DMS114 treated with DMSO at 0.1 percent for 48 hours (cell line): ENCODE measurements at regions not wholly inside any gene's neighbourhood (a gene's known extent, or its start where the extent isn't known, plus 50 kb on each side); places are given as distances from the start of the nearest gene placed in this dataset.
"Not testable (repeated sequence)": the region's sequence is repeated elsewhere in the genome, so short reads cannot be mapped to it uniquely, and the experiment has no call there.

Experiments
- DNase-seq: peaks from one replicate; lab custom pipeline; 2025; ENCODE audit not compliant: unreplicated experiment; lab: John Stamatoyannopoulos, UW

- no peak for DNase-seq
These were observed 172.1 kb upstream of the RNPC3 start for GRCh38 chr1:103353391-103353790.

- no peak for DNase-seq
These were observed 177.4 kb upstream of the RNPC3 start for GRCh38 chr1:103348136-103348535.

- no peak for DNase-seq
These were observed 180.6 kb upstream of the RNPC3 start for GRCh38 chr1:103344930-103345329.

GRCh38 chr1:103341377-103341880 is 184.1 kb upstream of the RNPC3 start:
- DNase-seq, result no peak

DNA sequence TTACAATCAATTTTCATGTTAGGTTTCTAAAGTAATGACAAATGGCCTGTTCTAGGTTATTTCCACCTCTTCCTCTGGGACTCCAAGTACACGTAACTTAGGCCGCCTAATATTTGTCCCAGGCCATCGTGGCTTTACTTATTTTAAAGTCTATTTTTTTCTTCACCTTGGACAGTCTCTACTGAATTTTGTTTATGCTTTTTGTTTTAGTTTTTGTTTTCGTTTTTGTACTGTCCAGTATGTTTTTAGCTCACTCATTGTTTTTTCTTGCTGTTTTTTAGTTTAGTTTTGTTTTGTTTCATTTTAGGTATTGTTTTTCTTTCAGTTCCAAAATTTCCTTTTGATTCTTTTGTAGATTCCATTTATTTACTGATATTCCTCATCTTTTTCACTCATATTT is 187.7 kb upstream of the RNPC3 start:
- DNase-seq, result no peak

GRCh38 chr1:103336408-103336807 is 189.1 kb upstream of the RNPC3 start:
- no peak for DNase-seq

DNA sequence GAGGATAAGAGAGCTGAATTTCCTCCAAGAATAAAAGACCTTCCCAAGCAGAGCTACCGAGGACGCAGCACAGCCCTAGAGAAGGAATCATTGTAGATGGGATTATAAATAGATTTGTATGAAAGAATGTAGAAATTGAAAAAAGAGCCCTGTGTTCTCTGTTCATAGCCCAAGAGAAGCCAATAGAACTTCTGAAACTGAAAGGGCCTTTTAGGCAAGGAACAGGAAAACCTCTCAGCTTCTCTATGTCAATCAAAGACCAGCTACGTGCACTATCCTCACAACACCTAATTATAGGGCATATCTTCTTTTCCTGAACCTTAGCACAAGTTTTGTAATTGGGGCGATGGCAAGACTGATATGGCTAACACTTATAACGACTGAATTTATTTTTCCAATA is 192.4 kb upstream of the RNPC3 start:
- no peak for DNase-seq

GRCh38 chr1:103327054-103327719 is 198.3 kb upstream of the RNPC3 start:
- no peak for DNase-seq

DNA sequence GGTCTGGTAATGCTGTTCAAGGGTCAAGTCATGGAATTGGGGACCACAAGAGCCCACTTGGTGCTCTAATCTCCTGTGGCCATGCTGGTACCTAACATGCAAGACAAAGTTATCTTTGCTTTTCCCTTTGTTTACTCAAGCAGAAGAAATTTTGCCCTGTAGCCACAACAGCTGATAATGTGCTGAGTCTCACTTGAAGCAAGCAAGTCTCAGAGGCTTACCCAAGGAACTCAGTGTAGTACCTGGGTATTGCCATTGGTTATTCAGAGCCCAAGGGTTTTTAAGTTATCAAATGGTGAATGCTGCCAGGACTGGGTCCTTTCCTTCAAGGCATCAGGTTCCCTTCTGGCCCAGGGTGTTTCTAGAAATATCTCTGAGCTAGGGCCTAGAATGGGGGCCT is 198.9 kb upstream of the RNPC3 start:
- no peak for DNase-seq

DNA sequence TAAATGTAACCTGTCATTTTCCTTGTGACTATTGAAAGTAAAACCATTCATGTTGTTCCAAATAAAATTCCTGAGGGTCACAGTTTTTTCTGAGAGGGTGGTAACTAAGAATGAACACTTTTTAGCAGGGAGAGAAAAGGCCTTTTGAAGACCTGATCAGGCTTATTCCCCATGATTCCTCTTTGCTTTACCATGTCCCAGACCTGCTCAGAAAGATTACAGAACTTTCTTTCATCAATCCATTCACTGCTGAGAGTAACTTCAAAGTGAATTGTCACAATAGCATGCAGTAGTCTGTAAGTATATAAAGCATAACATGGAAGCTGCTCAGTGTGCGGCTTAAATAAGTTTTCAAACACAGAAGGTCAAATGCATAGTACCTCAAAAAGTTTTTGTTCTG is 201.5 kb upstream of the COL11A1 start:
- no peak for DNase-seq

- no peak for DNase-seq
These were observed 199.4 kb upstream of the COL11A1 start for GRCh38 chr1:103307751-103308150.

- DNase-seq, result no peak
These were observed 175.7 kb upstream of the COL11A1 start for GRCh38 chr1:103283841-103284669.

DNA sequence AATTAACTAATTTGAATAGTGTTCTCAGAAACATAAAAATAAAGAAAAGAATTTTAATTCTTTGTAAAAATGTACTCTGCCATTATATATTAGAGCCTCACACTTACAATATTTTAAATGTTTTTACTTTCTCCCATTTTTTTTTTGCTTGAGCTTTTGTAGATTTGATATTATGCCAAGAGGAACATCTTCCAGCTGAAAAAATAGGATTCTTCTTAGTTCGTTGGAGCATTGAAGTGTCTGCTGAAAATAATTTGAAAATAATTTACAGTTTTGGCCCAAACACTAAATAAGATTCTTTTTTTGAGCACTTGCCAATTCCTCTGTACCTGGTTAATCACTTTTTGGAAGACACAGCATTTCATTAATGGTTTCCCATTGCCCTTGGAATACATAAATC is 175.0 kb upstream of the COL11A1 start:
- DNase-seq, result no peak

GRCh38 chr1:103275725-103276124 is 167.4 kb upstream of the COL11A1 start:
- DNase-seq, result no peak

DNA sequence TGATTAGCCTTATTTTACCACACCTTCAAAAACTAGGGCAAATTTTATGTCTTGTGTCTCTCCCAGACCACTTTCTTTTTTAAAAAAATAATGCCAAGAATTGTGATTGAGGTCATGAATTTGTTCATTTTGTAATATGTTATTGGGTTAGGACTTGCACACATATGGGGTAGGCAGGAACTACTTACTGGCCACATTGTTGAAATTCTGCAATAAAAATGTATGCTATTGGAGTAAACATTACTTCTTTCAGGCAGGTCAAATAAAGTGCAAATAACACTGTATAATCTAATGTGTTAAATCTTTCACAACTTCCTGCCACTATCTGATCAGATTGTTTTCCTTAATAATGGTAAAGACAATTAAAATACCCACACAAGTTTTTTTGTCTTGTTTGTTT is 166.6 kb upstream of the COL11A1 start:
- no peak for DNase-seq

DNA sequence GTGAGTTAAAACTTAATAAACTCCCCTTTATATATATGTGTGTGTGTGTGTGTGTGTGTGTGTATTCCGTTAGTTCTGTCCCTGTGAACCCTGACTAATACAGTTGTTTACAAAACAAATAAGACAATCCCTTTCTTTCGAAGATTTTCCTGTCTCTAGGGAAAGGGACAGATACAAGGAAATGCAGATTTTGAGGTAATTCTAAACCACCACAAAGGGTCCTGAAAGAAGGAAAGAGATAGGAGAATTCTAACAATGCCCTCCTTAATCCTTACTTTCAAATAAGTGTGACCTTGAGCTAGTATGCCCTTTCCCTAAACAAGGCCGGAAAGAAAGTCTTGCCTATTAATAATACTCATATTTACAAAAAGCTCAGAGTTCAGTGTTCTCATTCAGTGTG is 164.8 kb upstream of the COL11A1 start:
- no peak for DNase-seq

DNA sequence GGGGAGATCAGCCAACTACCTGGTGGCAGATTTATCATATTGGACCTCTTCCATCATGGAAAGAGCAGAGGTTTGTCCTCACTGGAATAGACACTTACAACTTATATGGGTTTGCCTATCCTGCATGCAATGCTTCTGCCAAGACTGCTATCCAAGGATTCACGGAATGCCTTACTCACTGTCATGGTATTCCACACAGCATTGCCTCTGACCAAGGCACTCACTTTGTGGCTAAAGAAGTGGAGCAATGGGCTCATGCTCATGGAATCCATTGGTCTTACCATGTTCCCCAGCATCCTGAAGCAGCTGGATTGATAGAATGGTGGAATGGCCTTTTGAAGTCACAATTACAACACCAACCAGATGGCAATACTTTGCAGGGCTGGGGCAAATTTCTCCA is 163.1 kb upstream of the COL11A1 start:
- DNase-seq, result not testable (repeated sequence)

GRCh38 chr1:103267893-103268292 is 159.6 kb upstream of the COL11A1 start:
- no peak for DNase-seq

- no peak for DNase-seq
These were observed 158.9 kb upstream of the COL11A1 start for GRCh38 chr1:103267266-103267665.

GRCh38 chr1:103266036-103266435 is 157.7 kb upstream of the COL11A1 start:
- no peak for DNase-seq

GRCh38 chr1:103265551-103265950 is 157.2 kb upstream of the COL11A1 start:
- no peak for DNase-seq

DNA sequence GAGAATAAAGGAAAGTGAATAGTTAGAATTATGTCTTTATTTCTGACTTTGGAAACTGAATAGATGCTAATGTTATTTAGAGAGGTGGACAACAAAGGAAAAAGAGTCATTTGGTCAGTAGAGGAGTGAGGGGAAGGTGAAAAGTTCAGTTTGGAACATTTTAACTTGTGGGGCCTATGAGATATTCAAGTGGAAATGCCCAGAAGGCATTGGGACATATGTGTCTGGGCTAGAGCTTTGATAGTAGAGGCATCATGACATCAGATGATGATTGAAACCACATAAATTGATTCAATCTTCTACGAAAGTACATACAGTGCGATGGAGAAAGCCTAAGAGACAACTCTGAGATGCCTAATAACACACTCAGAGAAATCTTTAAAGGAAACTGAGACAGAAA is 151.7 kb upstream of the COL11A1 start:
- DNase-seq, result no peak
